ENCODE measurements at regions not wholly inside any gene's neighbourhood (a gene's known extent, or its start where the extent isn't known, plus 50 kb on each side); places are given as distances from the start of the nearest gene placed in this dataset.

DNA sequence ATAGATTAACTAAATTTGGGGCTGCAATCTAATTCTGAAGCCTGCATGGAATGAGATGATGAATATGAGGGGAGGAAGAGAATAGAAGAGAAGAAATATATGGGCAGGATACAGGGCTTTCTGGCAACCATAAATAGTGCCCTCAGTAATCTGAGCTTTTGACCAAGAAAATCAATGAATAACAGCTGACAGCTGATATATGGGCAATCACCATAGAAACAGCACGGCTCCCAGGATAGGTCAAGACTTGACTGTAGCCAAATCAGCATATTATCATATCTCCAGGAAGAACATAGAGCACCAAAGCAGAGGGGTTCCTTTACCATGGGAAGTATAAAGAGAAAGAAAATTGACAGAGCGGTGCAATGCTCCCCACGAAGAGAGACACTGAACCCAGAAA lies 643.8 kb upstream of the TENM4 start:
- TF ChIP-seq, protein P1, sequence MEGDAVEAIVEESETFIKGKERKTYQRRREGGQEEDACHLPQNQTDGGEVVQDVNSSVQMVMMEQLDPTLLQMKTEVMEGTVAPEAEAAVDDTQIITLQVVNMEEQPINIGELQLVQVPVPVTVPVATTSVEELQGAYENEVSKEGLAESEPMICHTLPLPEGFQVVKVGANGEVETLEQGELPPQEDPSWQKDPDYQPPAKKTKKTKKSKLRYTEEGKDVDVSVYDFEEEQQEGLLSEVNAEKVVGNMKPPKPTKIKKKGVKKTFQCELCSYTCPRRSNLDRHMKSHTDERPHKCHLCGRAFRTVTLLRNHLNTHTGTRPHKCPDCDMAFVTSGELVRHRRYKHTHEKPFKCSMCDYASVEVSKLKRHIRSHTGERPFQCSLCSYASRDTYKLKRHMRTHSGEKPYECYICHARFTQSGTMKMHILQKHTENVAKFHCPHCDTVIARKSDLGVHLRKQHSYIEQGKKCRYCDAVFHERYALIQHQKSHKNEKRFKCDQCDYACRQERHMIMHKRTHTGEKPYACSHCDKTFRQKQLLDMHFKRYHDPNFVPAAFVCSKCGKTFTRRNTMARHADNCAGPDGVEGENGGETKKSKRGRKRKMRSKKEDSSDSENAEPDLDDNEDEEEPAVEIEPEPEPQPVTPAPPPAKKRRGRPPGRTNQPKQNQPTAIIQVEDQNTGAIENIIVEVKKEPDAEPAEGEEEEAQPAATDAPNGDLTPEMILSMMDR (conservative IDR thresholded peaks at IDR 0.05; ENCODE audit: low read length) = no peak
- no peak for TF ChIP-seq EZH2phosphoT487 (IDR thresholded peaks at IDR 0.05; ENCODE audit: borderline replicate concordance, low read depth, low read length)
